Endothelial cell of umbilical vein (primary cell): ENCODE measurements at regions not wholly inside any gene's neighbourhood (a gene's known extent, or its start where the extent isn't known, plus 50 kb on each side); places are given as distances from the start of the nearest gene placed in this dataset.

Experiments used
- BruUV-seq: library from RNA; stranded (reverse); fragments of 400-500 nt; replicated peaks from 2 replicates; lab custom pipeline; 2021; lab: Mats Ljungman, UMichigan
- CTCF ChIA-PET: fragments of 300-600, 350-600 bp; sonication (Branson Sonifier 250); formaldehyde crosslinking; loops from one replicate; lab custom pipeline; 2021; ENCODE audit warnings: antibody characterized with exemption, inconsistent platforms; lab: Charles Lee
- POLR2A ChIA-PET: fragments of 300-600, 350-600 bp; sonication (Branson Sonifier 250); formaldehyde crosslinking; loops from one replicate; lab custom pipeline; 2021; ENCODE audit warnings: antibody characterized with exemption, inconsistent platforms; lab: Charles Lee
- DNase-seq: peaks from one replicate; pipeline ENCODE4 v3.0.0-alpha.2; 2011; ENCODE audit warnings: low read depth, low spot score
- FAIRE-seq: peaks from 2 replicates; lab custom pipeline; 2011; peaks lifted over from hg19 to GRCh38; lab: Jason Lieb, UNC
- H2AFZ ChIP-seq: 2 replicates; pipeline ENCODE4 v1.6.0; 2012; ENCODE audit warnings: low read depth, low read length, control low read depth, inconsistent platforms
- H3K27ac ChIP-seq: 2 replicates; pipeline ENCODE4 v1.5.1; 2011; ENCODE audit warnings: low read depth, mild to moderate bottlenecking, control low read depth, low read length, moderate library complexity; ENCODE audit not compliant: insufficient read depth
- H3K27me3 ChIP-seq, 2 experiments: 2 replicates each; pipeline versions ENCODE4 v1.6.0 to v1.6.1; 2011; ENCODE audit warnings: low read length in 2 of 2, mixed read lengths in 1 of 2; ENCODE audit not compliant: control insufficient read depth in 2 of 2, insufficient read depth in 2 of 2
- H3K36me3 ChIP-seq, 2 experiments: 2 replicates in 1 of 2; 3 replicates in 1 of 2; pipeline ENCODE4 v1.5.1; 2011; ENCODE audit warnings: low read length in 2 of 2, mild to moderate bottlenecking in 1 of 2, moderate library complexity in 1 of 2; ENCODE audit not compliant: control insufficient read depth in 2 of 2, insufficient read depth in 2 of 2; ENCODE audit errors: extremely low read depth in 1 of 2
- H3K4me1 ChIP-seq: 3 replicates; pipeline ENCODE4 v1.5.1; 2011; ENCODE audit warnings: mild to moderate bottlenecking, low read length; ENCODE audit not compliant: control insufficient read depth, insufficient read depth; ENCODE audit errors: extremely low read depth
- H3K4me2 ChIP-seq: 2 replicates; pipeline ENCODE4 v1.6.1; 2011; ENCODE audit warnings: low read length, control low read depth, mixed read lengths; ENCODE audit not compliant: insufficient read depth
- H3K4me3 ChIP-seq, 3 experiments: fragments of 200-600 bp in 1 of 3; sonication (generic), shearing (Covaris generic) in 1 of 3; replicated peaks in 1 of 3; 2 replicates each; pipeline ENCODE4 v1.5.1; 2011 to 2016; ENCODE audit warnings: control low read depth in 3 of 3, low read length in 3 of 3, mild to moderate bottlenecking in 2 of 3, inconsistent platforms in 1 of 3, low read depth in 1 of 3, moderate library complexity in 1 of 3; ENCODE audit not compliant: insufficient read depth in 1 of 3
- H3K79me2 ChIP-seq: 2 replicates; pipeline ENCODE4 v1.6.0; 2012; ENCODE audit warnings: low read length, inconsistent platforms; ENCODE audit not compliant: control insufficient read depth, insufficient read depth
- H3K9ac ChIP-seq: replicated peaks from 2 replicates; pipeline ENCODE3; 2011; ENCODE audit warnings: low read length, control low read depth; ENCODE audit not compliant: insufficient read depth; ENCODE audit errors: extremely low read depth
- H3K9me1 ChIP-seq: replicated peaks from 3 replicates; pipeline ENCODE4 v1.6.0; 2011; ENCODE audit warnings: mild to moderate bottlenecking, low read length; ENCODE audit not compliant: control insufficient read depth, insufficient read depth; ENCODE audit errors: extremely low read depth
- H3K9me3 ChIP-seq: replicated peaks from 2 replicates; pipeline ENCODE4 v1.5.1; 2012; ENCODE audit warnings: low read length, inconsistent platforms; ENCODE audit not compliant: control insufficient read depth, insufficient read depth
- H4K20me1 ChIP-seq: replicated peaks from 2 replicates; pipeline ENCODE3; 2011; ENCODE audit warnings: mild to moderate bottlenecking, low read length; ENCODE audit not compliant: control insufficient read depth, insufficient read depth; ENCODE audit errors: extremely low read depth
- CTCF ChIP-seq, 2 donors: IDR thresholded peaks; 1 replicate in 1 of 2; 2 replicates in 1 of 2; pipeline ENCODE4 v1.5.1; 2011; ENCODE audit warnings: low read length in 2 of 2, mild to moderate bottlenecking in 2 of 2, moderate library complexity in 2 of 2, control low read depth in 1 of 2, inconsistent platforms in 1 of 2, low read depth in 1 of 2; ENCODE audit not compliant: insufficient read depth in 1 of 2; ENCODE audit errors: extremely low read depth in 1 of 2
- EZH2 ChIP-seq: IDR thresholded peaks from 2 replicates; pipeline ENCODE4 v1.6.1; 2012; ENCODE audit warnings: borderline replicate concordance, low read depth, mild to moderate bottlenecking, moderate library complexity, low read length, inconsistent platforms; ENCODE audit not compliant: severe bottlenecking
- FOS ChIP-seq: IDR thresholded peaks from 2 replicates; pipeline ENCODE4 v1.6.1; 2011; ENCODE audit warnings: mild to moderate bottlenecking, low read length, moderate library complexity, borderline replicate concordance; ENCODE audit not compliant: insufficient read depth
- GATA2 ChIP-seq: IDR thresholded peaks from 2 replicates; pipeline ENCODE4 v1.7.0; 2011; ENCODE audit warnings: low read depth, mild to moderate bottlenecking, moderate library complexity, mixed read lengths, low read length; ENCODE audit not compliant: insufficient read length, insufficient read depth
- JUN ChIP-seq: IDR thresholded peaks from 2 replicates; pipeline ENCODE4 v1.6.1; 2011; ENCODE audit warnings: borderline replicate concordance, low read depth; ENCODE audit not compliant: insufficient read length, insufficient read depth
- MAX ChIP-seq: IDR thresholded peaks from 2 replicates; pipeline ENCODE4 v1.6.1; 2011; ENCODE audit not compliant: insufficient read depth, insufficient read length
- MYC ChIP-seq: IDR thresholded peaks from one replicate; pipeline ENCODE4 v1.6.1; 2011; ENCODE audit warnings: mild to moderate bottlenecking, low read depth, low read length
- POLR2A ChIP-seq: IDR thresholded peaks from 2 replicates; pipeline ENCODE4 v1.6.1; 2012; ENCODE audit warnings: low read depth, mild to moderate bottlenecking, control low read depth, low read length
- POLR2AphosphoS5 ChIP-seq: IDR thresholded peaks from 2 replicates; pipeline ENCODE4 v1.6.1; 2012; ENCODE audit warnings: low read depth, mild to moderate bottlenecking, control low read depth, low read length, moderate library complexity; ENCODE audit not compliant: insufficient read depth
- dilution Hi-C: fragments of 300-500 bp; cut with MboI; formaldehyde crosslinking; loops from one replicate; pipeline ENCODE4 v1.15.0; 2019; ENCODE audit warnings: low sequenced_read_pairs; ENCODE audit not compliant: extremely low pct_ligation_motif_present
- intact Hi-C: fragments of 100-400 bp; cut with micrococcal nuclease; formaldehyde crosslinking; loops from one replicate; pipeline ENCODE4 v1.10.0; 2022

GRCh38 chr5:120806202-120806601 is 342.1 kb downstream of the PRR16 start:
- Histone ChIP-seq H3K9ac (no peak overlapping the region), H3K9me1 (no peaks in the 10 kb centered on the region), H3K27me3 (no peaks in the 10 kb centered on the region), H4K20me1 (no peaks in the 10 kb centered on the region), H3K79me2 (no peaks in the 10 kb centered on the region), H3K4me1 (no peaks in the 10 kb centered on the region), H3K4me2 (no peak overlapping the region), H3K27ac (no peak overlapping the region), H3K36me3 (no peaks in the 10 kb centered on the region), H3K9me3 (no peaks in the 10 kb centered on the region), H3K4me3 (no peak overlapping the region), H2AFZ (no peak overlapping the region)
- BruUV-seq = no TSS peak
- FAIRE-seq (no peak), DNase-seq (no peak)
- ChIA-PET CTCF (interaction anchor here (1.2 to 2.5 kb wide), 4 partner anchors 8 to 1336 kb away, joined by 3 to 10 read pairs (median 9); no protein-coding TSS in a partner anchor), POLR2A (no interaction called here)
- dilution Hi-C loops (no loop called here), intact Hi-C loops (no loop called here)
- TF ChIP-seq MAX = no peak
- TF ChIP-seq POLR2AphosphoS5 = no peak
- no peak for TF ChIP-seq GATA2
- no peak for TF ChIP-seq POLR2A
- no peak for TF ChIP-seq FOS
- TF ChIP-seq MYC = no peak
- no peak for TF ChIP-seq JUN
- TF ChIP-seq CTCF (IDR thresholded peaks at IDR 0.05; ENCODE audit: extremely low read depth in 1 of 2, insufficient read depth in 1 of 2, low read depth in 1 of 2, low read length in 2 of 2) = no peak
- TF ChIP-seq EZH2 = no peak
